WERI-Rb-1 (cell line): ENCODE measurements at regions not wholly inside any gene's neighbourhood (a gene's known extent, or its start where the extent isn't known, plus 50 kb on each side); places are given as distances from the start of the nearest gene placed in this dataset.
A peak's percentile ranks its signal among the peaks of the same experiment; 100 is the strongest.

Experiments used
- DNase-seq: peaks from one replicate; pipeline ENCODE4 v3.0.0-alpha.2; 2020
- H3K27ac ChIP-seq: fragments of 250-450 bp; sonication (Bioruptor Pico); 2 replicates; pipeline ENCODE4 v1.5.1; 2020; ENCODE audit warnings: mild to moderate bottlenecking, moderate library complexity
- H3K27me3 ChIP-seq: fragments of 250-450 bp; sonication (Bioruptor Pico); 2 replicates; pipeline ENCODE4 v1.5.1; 2021; ENCODE audit warnings: mild to moderate bottlenecking, low read depth, moderate library complexity; ENCODE audit not compliant: insufficient read depth, severe bottlenecking
- H3K36me3 ChIP-seq: fragments of 250-450 bp; sonication (Bioruptor Pico); 2 replicates; pipeline ENCODE4 v1.5.1; 2020; ENCODE audit warnings: mild to moderate bottlenecking, moderate library complexity
- H3K4me3 ChIP-seq: 2 replicates; pipeline ENCODE4 v1.5.1; 2011; ENCODE audit warnings: low read depth, mild to moderate bottlenecking, control low read depth, low read length
- H3K9me3 ChIP-seq: fragments of 250-450 bp; sonication (Bioruptor Pico); 2 replicates; pipeline ENCODE4 v1.5.1; 2021; ENCODE audit warnings: mild to moderate bottlenecking, moderate library complexity; ENCODE audit not compliant: severe bottlenecking
- TF ChIP-seq, protein P1 (sequence below): IDR thresholded peaks from 2 replicates; pipeline ENCODE4 v1.5.1; 2011; ENCODE audit warnings: low read depth, mild to moderate bottlenecking, control low read depth, inconsistent platforms, low read length

DNA sequence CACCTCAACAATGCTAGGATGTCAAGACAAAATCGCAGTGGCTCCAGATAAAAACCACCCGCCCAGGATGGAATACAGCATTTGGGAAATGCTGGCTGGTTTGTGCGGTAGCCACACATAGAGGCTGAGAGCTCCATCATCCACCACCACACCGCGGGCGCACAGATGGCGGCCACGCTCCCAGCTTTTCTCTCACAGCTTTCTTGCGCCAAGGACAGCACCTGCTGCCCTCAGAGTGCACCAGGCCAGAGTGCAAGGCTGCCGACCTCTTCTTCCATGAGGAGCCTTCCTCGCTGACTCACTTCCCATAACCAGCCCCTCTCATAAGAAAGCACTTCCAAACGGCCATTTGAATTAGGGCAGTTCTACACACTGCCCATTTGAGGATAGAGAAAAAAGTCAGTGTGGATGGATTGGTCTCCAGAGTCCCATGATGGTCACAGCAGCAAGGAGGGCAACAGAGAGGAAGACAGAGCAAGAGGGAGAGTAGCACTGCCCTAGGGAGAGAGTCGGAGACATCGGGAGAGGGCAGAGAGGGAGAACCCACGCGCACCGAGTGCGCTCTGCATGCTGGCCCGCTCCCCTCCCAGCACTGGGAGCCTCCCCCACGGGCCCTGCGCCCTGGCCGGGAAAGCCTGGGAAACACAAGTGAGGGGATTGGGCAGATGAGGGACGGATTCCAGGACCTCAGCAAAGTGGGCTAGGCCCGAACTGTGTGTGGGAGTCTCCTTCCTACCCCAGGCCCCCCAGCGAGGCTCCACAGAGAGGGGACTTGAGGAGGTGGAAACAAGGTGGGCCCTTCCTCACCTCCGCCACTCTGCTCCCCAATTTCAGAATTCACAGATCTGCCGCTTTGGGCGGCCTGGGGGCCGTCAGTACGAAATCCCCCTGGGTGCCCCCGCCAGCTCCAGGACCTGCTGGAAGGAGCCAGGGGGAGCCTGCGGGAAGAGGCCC, 156.9 kb downstream of the USP12 start:
- no peaks in the 10 kb centered on the region for H3K27me3 ChIP-seq
- H3K9me3 ChIP-seq = no peaks in the 10 kb centered on the region
- peak; percentile 13 for DNase-seq
- TF ChIP-seq, protein P1, sequence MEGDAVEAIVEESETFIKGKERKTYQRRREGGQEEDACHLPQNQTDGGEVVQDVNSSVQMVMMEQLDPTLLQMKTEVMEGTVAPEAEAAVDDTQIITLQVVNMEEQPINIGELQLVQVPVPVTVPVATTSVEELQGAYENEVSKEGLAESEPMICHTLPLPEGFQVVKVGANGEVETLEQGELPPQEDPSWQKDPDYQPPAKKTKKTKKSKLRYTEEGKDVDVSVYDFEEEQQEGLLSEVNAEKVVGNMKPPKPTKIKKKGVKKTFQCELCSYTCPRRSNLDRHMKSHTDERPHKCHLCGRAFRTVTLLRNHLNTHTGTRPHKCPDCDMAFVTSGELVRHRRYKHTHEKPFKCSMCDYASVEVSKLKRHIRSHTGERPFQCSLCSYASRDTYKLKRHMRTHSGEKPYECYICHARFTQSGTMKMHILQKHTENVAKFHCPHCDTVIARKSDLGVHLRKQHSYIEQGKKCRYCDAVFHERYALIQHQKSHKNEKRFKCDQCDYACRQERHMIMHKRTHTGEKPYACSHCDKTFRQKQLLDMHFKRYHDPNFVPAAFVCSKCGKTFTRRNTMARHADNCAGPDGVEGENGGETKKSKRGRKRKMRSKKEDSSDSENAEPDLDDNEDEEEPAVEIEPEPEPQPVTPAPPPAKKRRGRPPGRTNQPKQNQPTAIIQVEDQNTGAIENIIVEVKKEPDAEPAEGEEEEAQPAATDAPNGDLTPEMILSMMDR = no peak
- H3K4me3 ChIP-seq = no peak overlapping the region
- no peak overlapping the region for H3K27ac ChIP-seq
- H3K36me3 ChIP-seq = no peaks in the 10 kb centered on the region

DNA sequence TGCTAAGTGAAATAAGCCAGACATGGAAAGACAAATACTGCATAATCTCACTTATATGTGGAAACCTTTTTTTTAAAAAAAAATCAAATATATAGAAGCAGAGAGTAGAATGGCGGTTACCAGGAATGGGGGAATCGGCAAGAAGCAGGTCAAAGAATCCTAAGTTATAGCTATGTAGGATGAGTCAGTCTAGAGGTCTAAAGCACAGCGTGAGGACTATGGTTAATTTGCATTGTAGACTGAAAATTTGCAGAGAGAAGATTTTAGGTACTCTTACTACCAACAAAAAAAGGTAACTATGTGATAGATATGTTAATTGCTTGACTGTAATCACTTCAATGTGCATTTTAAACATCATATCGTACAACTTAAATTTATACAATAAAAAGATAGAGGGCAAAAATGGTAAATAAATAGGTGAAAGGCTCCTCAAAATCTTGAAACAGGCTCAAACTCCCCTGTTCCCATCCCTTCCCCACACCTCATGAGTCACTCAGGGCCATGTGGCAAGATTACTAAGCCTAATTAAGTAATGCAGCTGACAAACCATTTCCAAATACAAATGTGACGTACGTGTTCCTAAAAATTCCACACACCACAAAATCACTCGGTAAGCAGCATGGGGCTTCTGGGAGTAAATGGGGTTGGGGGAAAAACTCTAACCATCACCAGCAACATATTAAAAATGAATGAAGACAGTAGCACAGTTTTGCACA, 159.0 kb downstream of the USP12 start:
- Histone ChIP-seq H3K27me3 (no peaks in the 10 kb centered on the region), H3K9me3 (no peaks in the 10 kb centered on the region), H3K36me3 (no peaks in the 10 kb centered on the region), H3K4me3 (no peak overlapping the region), H3K27ac (no peak overlapping the region)
- TF ChIP-seq, protein P1 = no peak
- peak; percentile 6 for DNase-seq

DNA sequence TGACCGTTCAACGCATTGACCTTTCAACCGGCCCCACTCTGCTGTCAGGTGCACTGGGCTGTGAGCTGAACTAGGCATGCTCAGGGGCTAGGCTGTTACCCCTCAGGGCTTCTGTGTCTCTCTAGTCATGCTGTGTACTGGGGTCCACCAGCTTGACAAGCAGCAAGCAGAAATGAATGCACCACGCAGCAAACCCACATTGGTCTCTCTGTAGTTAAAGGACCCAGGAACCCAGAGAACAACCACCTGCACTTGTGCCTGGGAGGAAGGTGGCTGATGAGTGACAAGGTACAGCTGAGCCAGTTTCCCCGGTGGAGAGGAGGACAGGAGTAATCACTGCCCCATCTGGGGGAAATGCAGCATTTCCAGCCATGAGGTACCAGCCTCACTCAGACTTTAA, 159.9 kb downstream of the USP12 start:
- H3K27ac ChIP-seq = no peak overlapping the region
- TF ChIP-seq, protein P1 = no peak
- H3K27me3 ChIP-seq = no peaks in the 10 kb centered on the region
- H3K4me3 ChIP-seq = no peak overlapping the region
- H3K36me3 ChIP-seq = no peaks in the 10 kb centered on the region
- H3K9me3 ChIP-seq = no peaks in the 10 kb centered on the region
- DNase-seq = peak; percentile 10

DNA sequence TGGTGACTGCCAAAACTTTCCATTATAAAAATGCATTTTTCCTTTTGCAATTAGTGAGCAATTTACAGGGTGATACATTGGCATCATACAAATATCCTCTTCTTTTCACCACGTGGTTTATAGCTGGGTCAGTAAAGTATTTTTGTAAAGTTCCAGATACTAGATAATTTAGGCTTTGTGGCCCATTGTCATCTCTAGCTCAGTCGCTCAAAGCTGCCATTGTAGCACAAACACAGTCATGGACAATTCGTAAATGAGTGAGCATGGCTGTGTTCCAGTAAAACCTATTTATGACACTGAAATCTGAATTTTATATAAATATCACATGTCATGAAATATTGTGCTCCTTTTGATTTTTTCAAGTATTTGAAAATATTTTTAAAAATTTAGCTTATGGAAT, 162.9 kb downstream of the USP12 start:
- H3K36me3 ChIP-seq = no peaks in the 10 kb centered on the region
- H3K27ac ChIP-seq = no peak overlapping the region
- TF ChIP-seq, protein P1 = no peak
- H3K27me3 ChIP-seq = no peaks in the 10 kb centered on the region
- H3K9me3 ChIP-seq = no peaks in the 10 kb centered on the region
- H3K4me3 ChIP-seq = no peak overlapping the region
- no peak for DNase-seq

DNA sequence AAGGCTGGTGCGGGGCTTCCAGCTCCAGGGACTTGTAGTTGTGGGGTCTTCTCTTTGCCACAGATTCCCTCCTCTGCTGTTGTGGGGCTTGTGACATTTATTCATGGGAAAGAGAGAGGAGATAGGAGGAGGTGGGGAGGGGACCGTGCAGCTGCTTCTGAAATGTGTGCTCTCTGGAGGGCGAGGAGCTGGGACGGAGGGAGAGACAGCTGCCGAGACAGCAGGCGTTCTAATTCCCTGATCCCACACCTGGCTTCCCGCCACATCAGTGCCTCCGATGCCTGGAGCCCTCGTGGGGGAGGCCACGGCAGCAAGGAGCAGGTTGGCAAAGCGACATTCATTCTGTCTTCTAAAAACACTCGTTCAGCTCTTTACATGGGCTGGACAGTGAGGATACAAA, 164.4 kb downstream of the USP12 start:
- peak; percentile 59 for DNase-seq
- Histone ChIP-seq H3K4me3 (peak overlapping the region; percentile 56), H3K27me3 (no peaks in the 10 kb centered on the region), H3K9me3 (no peaks in the 10 kb centered on the region), H3K36me3 (no peaks in the 10 kb centered on the region), H3K27ac (0 out of 2 replicates have a peak overlapping the region, but pooled peaks have one; percentile 17)
- TF ChIP-seq, protein P1 = no peak
